HepG2 (cell line): ENCODE measurements at regions not wholly inside any gene's neighbourhood (a gene's known extent, or its start where the extent isn't known, plus 50 kb on each side); places are given as distances from the start of the nearest gene placed in this dataset.

Source experiments
- ATAC-seq: fragments of 200-7000 bp; cut with Tn5 transposase; 3 replicates; pipeline ENCODE4 v1.9.1; 2020; ENCODE audit warnings: mild to moderate bottlenecking, moderate library complexity
- BruUV-seq: library from RNA; stranded (reverse); fragments of 400-500 nt; replicated peaks from 2 replicates; lab custom pipeline; 2021; lab: Mats Ljungman, UMichigan
- CTCF ChIA-PET: fragments of 300-600 bp; formaldehyde crosslinking; extraction: SDS; loops from one replicate; lab custom pipeline; 2021; ENCODE audit warnings: low total read pairs, inconsistent platforms, low intra/inter-chr PET ratio; lab: Yijun Ruan, JAX
- POLR2A ChIA-PET: fragments of 350-600 bp; sonication (Branson Sonifier 250); formaldehyde crosslinking; loops from one replicate; lab custom pipeline; 2020; ENCODE audit warnings: antibody characterized with exemption, inconsistent platforms; lab: Yijun Ruan, JAX
- DNase-seq: peaks from one replicate; pipeline ENCODE4 v3.0.0-alpha.2; 2015; ENCODE audit warnings: low spot score
- FAIRE-seq: peaks from 3 replicates; lab custom pipeline; 2011; peaks lifted over from hg19 to GRCh38; lab: Jason Lieb, UNC
- H2AFZ ChIP-seq: one replicate; pipeline ENCODE4 v1.6.1; 2011; ENCODE audit warnings: low read length, inconsistent platforms
- H3K27ac ChIP-seq: fragments of 300-600 bp; 3 replicates; pipeline ENCODE4 v1.8.0; 2011; ENCODE audit warnings: mixed run types, mild to moderate bottlenecking, mixed read lengths, low read length, inconsistent platforms; ENCODE audit not compliant: insufficient read depth; ENCODE audit errors: extremely low read length
- H3K27me3 ChIP-seq, 2 experiments: fragments of 200-600 bp in 1 of 2; 2 replicates in 1 of 2; 3 replicates in 1 of 2; pipeline versions ENCODE4 v1.6.0 to v1.8.0; 2011; ENCODE audit warnings: low read length in 2 of 2, mild to moderate bottlenecking in 2 of 2, moderate library complexity in 2 of 2, inconsistent platforms in 1 of 2; ENCODE audit not compliant: insufficient read depth in 2 of 2, control insufficient read depth in 1 of 2
- H3K36me3 ChIP-seq, 2 experiments: fragments of 200-600 bp in 1 of 2; replicated peaks in 1 of 2; 2 replicates in 1 of 2; 3 replicates in 1 of 2; pipeline versions ENCODE4 v1.5.1 to v1.8.0; 2011; ENCODE audit warnings: low read length in 2 of 2, inconsistent platforms in 1 of 2; ENCODE audit not compliant: insufficient read depth in 2 of 2, control insufficient read depth in 1 of 2
- H3K4me1 ChIP-seq: 2 replicates; pipeline ENCODE4 v1.5.1; 2012; ENCODE audit warnings: low read length, inconsistent platforms; ENCODE audit not compliant: insufficient read depth
- H3K4me2 ChIP-seq: 2 replicates; pipeline ENCODE4 v1.6.0; 2011; ENCODE audit warnings: low read depth, low read length, inconsistent platforms
- H3K4me3 ChIP-seq, 3 experiments: fragments of 200-600 bp in 1 of 3; sonication (generic), shearing (Covaris generic) in 1 of 3; replicated peaks in 1 of 3; 2 replicates each; pipeline ENCODE4 v1.5.1; 2011 to 2016; ENCODE audit warnings: low read length in 3 of 3, inconsistent platforms in 2 of 3, low read depth in 2 of 3, mild to moderate bottlenecking in 2 of 3, control low read depth in 1 of 3, mixed read lengths in 1 of 3; ENCODE audit not compliant: insufficient read depth in 1 of 3
- H3K79me2 ChIP-seq: one replicate; pipeline ENCODE4 v1.6.1; 2011; ENCODE audit warnings: low read length, inconsistent platforms; ENCODE audit not compliant: insufficient read depth
- H3K9ac ChIP-seq: 2 replicates; pipeline ENCODE4 v1.6.0; 2011; ENCODE audit warnings: mild to moderate bottlenecking, low read depth, low read length, inconsistent platforms; ENCODE audit not compliant: insufficient read depth
- H3K9me3 ChIP-seq: 2 replicates; pipeline ENCODE4 v1.5.1; 2012; ENCODE audit warnings: mild to moderate bottlenecking, low read length
- H4K20me1 ChIP-seq: 2 replicates; pipeline ENCODE4 v1.6.0; 2011; ENCODE audit warnings: inconsistent platforms, mild to moderate bottlenecking, low read length, moderate library complexity; ENCODE audit not compliant: insufficient read depth
- AGO1 ChIP-seq: fragments of 200-400 bp; formaldehyde crosslinking; IDR thresholded peaks from 2 replicates; pipeline ENCODE4 v1.6.1; 2017; ENCODE audit warnings: mild to moderate bottlenecking, low read depth, low read length, moderate library complexity; ENCODE audit not compliant: poor library complexity, severe bottlenecking
- KAT2B ChIP-seq: fragments of 150-350 bp; IDR thresholded peaks from 2 replicates; pipeline ENCODE4 v1.6.1; 2014; ENCODE audit warnings: low read depth, low read length, borderline replicate concordance
- SMARCC2 ChIP-seq: fragments of 450-650 bp; IDR thresholded peaks from 2 replicates; pipeline ENCODE4 v1.6.1; 2017; ENCODE audit warnings: antibody characterized with exemption, mild to moderate bottlenecking
- ZNF451 ChIP-seq: sonication (generic); formaldehyde crosslinking; IDR thresholded peaks from 2 replicates; pipeline ENCODE4 v1.5.0; 2020; ENCODE audit warnings: mild to moderate bottlenecking, missing genetic modification reagents
- ZNF567 ChIP-seq: sonication (generic); formaldehyde crosslinking; IDR thresholded peaks from 2 replicates; pipeline ENCODE4 v1.8.1; 2023; ENCODE audit warnings: mild to moderate bottlenecking, missing genetic modification reagents, borderline replicate concordance
- ZNF788 ChIP-seq: sonication (generic); formaldehyde crosslinking; IDR thresholded peaks from 2 replicates; pipeline ENCODE4 v1.5.0; 2020; ENCODE audit warnings: mild to moderate bottlenecking, missing genetic modification reagents, borderline replicate concordance
- ZNF841 ChIP-seq: sonication (generic); formaldehyde crosslinking; IDR thresholded peaks from 2 replicates; pipeline ENCODE4 v1.8.1; 2023; ENCODE audit warnings: missing genetic modification reagents, borderline replicate concordance
- WGBS: methylation state at CpG from one replicate; pipeline ENCODE4 v1.1.6; 2017; ENCODE audit warnings: low lambda C conversion rate; 5-methylcytosine and 5-hydroxymethylcytosine counted together
- in situ Hi-C: cut with HindIII; loops from 2 replicates; pipeline ENCODE4 v1.10.0; 2017; ENCODE audit warnings: low pct_unique_long_range_greater_than_20kb; ENCODE audit not compliant: extremely low pct_ligation_motif_present
- intact Hi-C: fragments of 100-400 bp; cut with micrococcal nuclease; formaldehyde crosslinking; loops from one replicate; pipeline ENCODE4 v1.10.0; 2022; ENCODE audit not compliant: unreplicated experiment
- TF ChIP-seq, protein P1 (sequence below): sonication (generic); formaldehyde crosslinking; IDR thresholded peaks from 2 replicates; pipeline ENCODE4 v1.9.0; 2022; ENCODE audit warnings: low read depth, missing genetic modification reagents
- TF ChIP-seq, protein P2 (sequence below): sonication (generic); formaldehyde crosslinking; IDR thresholded peaks from 2 replicates; pipeline ENCODE4 v1.4.0; 2020; ENCODE audit warnings: missing genetic modification reagents
- TF ChIP-seq, protein P3 (sequence below): sonication (generic); formaldehyde crosslinking; IDR thresholded peaks from 2 replicates; pipeline ENCODE4 v1.5.0; 2020; ENCODE audit warnings: mild to moderate bottlenecking, missing genetic modification reagents, borderline replicate concordance
- TF ChIP-seq, protein P4 (sequence below): sonication (generic); formaldehyde crosslinking; IDR thresholded peaks from 2 replicates; pipeline ENCODE4 v1.5.0; 2020; ENCODE audit warnings: missing genetic modification reagents

DNA sequence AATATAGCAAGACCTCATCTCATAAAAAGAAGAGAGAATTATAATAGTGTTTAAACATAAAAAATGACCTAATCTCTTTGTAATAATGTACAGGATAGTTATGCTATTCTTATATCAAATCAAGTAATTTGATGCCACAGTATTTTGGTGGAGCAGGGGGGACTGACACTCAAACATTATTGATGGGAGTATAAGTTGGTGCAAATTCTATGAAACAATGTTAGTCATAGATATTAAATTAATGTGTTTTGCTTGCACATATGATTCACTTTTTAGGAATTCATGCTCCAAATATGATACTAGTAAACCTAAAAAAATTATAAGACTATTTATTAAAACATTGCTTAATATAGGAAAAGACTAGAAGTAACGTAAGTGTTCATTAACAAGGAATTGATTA is 256.1 kb upstream of the SYT4 start:
- in situ Hi-C loops: no loop called here

DNA sequence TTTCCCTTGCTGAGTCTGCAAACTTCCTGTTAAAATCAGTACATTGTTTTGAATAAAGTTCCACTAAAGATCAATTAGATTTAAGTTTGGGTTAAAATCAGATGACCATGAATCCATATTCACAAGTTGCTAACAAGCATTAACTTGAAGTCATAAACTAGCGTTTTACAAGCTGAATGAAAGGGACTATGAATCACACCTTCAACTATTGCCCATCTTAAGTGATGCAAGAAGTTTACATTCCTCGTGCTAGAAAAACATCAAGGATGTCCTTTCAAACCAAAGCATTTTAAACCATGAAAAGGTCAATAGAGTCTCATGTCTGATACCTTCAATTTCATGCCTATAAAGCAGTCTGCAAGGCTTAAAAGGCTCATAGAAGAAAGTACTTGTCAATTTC is 257.2 kb upstream of the SYT4 start:
- CTCF ChIA-PET: no interaction called here
- no peak overlapping the region for H3K27ac ChIP-seq
- no peaks in the 10 kb centered on the region for H3K36me3 ChIP-seq
- in situ Hi-C loops: no loop called here
- H3K9me3 ChIP-seq: peaks cover 5% of the 10 kb centered on the region; the same call in 1 of the 2 replicates
- POLR2A ChIA-PET: no interaction called here
- no peak overlapping the region for H3K9ac ChIP-seq
- no peaks in the 10 kb centered on the region for H4K20me1 ChIP-seq
- H3K79me2 ChIP-seq: no peaks in the 10 kb centered on the region
- H3K4me1 ChIP-seq: no peaks in the 10 kb centered on the region
- no TSS peak for BruUV-seq
- H3K4me2 ChIP-seq: no peak overlapping the region
- intact Hi-C loops: no loop called here
- H3K4me3 ChIP-seq: no peak overlapping the region
- no peak overlapping the region for H2AFZ ChIP-seq
- WGBS: 3% methylated on average over 2 of the region's 2 CpGs
- DNase-seq (no peak), ATAC-seq (no peak), FAIRE-seq (no peak)
- no peaks in the 10 kb centered on the region for H3K27me3 ChIP-seq
- TF ChIP-seq, protein P1, sequence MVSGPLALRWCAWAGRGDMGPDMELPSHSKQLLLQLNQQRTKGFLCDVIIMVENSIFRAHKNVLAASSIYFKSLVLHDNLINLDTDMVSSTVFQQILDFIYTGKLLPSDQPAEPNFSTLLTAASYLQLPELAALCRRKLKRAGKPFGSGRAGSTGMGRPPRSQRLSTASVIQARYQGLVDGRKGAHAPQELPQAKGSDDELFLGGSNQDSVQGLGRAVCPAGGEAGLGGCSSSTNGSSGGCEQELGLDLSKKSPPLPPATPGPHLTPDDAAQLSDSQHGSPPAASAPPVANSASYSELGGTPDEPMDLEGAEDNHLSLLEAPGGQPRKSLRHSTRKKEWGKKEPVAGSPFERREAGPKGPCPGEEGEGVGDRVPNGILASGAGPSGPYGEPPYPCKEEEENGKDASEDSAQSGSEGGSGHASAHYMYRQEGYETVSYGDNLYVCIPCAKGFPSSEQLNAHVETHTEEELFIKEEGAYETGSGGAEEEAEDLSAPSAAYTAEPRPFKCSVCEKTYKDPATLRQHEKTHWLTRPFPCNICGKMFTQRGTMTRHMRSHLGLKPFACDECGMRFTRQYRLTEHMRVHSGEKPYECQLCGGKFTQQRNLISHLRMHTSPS (CRISPR knock-in tag): no peak
- TF ChIP-seq, protein P2, sequence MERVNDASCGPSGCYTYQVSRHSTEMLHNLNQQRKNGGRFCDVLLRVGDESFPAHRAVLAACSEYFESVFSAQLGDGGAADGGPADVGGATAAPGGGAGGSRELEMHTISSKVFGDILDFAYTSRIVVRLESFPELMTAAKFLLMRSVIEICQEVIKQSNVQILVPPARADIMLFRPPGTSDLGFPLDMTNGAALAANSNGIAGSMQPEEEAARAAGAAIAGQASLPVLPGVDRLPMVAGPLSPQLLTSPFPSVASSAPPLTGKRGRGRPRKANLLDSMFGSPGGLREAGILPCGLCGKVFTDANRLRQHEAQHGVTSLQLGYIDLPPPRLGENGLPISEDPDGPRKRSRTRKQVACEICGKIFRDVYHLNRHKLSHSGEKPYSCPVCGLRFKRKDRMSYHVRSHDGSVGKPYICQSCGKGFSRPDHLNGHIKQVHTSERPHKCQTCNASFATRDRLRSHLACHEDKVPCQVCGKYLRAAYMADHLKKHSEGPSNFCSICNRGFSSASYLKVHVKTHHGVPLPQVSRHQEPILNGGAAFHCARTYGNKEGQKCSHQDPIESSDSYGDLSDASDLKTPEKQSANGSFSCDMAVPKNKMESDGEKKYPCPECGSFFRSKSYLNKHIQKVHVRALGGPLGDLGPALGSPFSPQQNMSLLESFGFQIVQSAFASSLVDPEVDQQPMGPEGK (CRISPR knock-in tag): no peak
- TF ChIP-seq ZNF788 (CRISPR knock-in tag) (no peak), ZNF841 (CRISPR knock-in tag) (no peak), AGO1 (no peak), SMARCC2 (no peak)
- TF ChIP-seq, protein P3, sequence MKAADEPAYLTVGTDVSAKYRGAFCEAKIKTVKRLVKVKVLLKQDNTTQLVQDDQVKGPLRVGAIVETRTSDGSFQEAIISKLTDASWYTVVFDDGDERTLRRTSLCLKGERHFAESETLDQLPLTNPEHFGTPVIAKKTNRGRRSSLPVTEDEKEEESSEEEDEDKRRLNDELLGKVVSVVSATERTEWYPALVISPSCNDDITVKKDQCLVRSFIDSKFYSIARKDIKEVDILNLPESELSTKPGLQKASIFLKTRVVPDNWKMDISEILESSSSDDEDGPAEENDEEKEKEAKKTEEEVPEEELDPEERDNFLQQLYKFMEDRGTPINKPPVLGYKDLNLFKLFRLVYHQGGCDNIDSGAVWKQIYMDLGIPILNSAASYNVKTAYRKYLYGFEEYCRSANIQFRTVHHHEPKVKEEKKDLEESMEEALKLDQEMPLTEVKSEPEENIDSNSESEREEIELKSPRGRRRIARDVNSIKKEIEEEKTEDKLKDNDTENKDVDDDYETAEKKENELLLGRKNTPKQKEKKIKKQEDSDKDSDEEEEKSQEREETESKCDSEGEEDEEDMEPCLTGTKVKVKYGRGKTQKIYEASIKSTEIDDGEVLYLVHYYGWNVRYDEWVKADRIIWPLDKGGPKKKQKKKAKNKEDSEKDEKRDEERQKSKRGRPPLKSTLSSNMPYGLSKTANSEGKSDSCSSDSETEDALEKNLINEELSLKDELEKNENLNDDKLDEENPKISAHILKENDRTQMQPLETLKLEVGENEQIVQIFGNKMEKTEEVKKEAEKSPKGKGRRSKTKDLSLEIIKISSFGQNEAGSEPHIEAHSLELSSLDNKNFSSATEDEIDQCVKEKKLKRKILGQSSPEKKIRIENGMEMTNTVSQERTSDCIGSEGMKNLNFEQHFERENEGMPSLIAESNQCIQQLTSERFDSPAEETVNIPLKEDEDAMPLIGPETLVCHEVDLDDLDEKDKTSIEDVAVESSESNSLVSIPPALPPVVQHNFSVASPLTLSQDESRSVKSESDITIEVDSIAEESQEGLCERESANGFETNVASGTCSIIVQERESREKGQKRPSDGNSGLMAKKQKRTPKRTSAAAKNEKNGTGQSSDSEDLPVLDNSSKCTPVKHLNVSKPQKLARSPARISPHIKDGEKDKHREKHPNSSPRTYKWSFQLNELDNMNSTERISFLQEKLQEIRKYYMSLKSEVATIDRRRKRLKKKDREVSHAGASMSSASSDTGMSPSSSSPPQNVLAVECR (CRISPR knock-in tag): no peak
- TF ChIP-seq, protein P4, sequence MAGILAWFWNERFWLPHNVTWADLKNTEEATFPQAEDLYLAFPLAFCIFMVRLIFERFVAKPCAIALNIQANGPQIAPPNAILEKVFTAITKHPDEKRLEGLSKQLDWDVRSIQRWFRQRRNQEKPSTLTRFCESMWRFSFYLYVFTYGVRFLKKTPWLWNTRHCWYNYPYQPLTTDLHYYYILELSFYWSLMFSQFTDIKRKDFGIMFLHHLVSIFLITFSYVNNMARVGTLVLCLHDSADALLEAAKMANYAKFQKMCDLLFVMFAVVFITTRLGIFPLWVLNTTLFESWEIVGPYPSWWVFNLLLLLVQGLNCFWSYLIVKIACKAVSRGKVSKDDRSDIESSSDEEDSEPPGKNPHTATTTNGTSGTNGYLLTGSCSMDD: no peak

More for the DNA sequence above, 256.1 kb upstream of the SYT4 start:
- no peaks in the 10 kb centered on the region for H3K4me1 ChIP-seq
- H3K9me3 ChIP-seq: peaks cover 5% of the 10 kb centered on the region; the same call in 1 of the 2 replicates
- no peak overlapping the region for H2AFZ ChIP-seq
- H3K4me2 ChIP-seq: no peak overlapping the region
- FAIRE-seq (no peak), ATAC-seq (no peak), DNase-seq (no peak)
- no peaks in the 10 kb centered on the region for H3K79me2 ChIP-seq
- H3K9ac ChIP-seq: no peak overlapping the region
- WGBS: 0% methylated on average over 1 of the region's 1 CpG
- intact Hi-C loops: no loop called here
- H3K4me3 ChIP-seq: no peak overlapping the region
- BruUV-seq: no TSS peak
- no peaks in the 10 kb centered on the region for H3K27me3 ChIP-seq
- ChIA-PET POLR2A (no interaction called here), CTCF (no interaction called here)
- no peaks in the 10 kb centered on the region for H4K20me1 ChIP-seq
- H3K27ac ChIP-seq: no peak overlapping the region
- no peaks in the 10 kb centered on the region for H3K36me3 ChIP-seq
- no peak for TF ChIP-seq ZNF451 (CRISPR knock-in tag)
- no peak for TF ChIP-seq KAT2B
- TF ChIP-seq ZNF567 (CRISPR knock-in tag): no peak
